Stimulated activated CD4-positive, alpha-beta T cell treated with anti-CD3 and anti-CD28 coated beads, Interleukin-4, amount 100 ng/mL, for 24 hours (primary cell): ENCODE measurements at regions not wholly inside any gene's neighbourhood (a gene's known extent, or its start where the extent isn't known, plus 50 kb on each side); places are given as distances from the start of the nearest gene placed in this dataset.
"Not testable (repeated sequence)": the region's sequence is repeated elsewhere in the genome, so short reads cannot be mapped to it uniquely, and the experiment has no call there.

Experiments used
- DNase-seq: peaks from one replicate; pipeline ENCODE4 v3.0.0-alpha.2; 2020

DNA sequence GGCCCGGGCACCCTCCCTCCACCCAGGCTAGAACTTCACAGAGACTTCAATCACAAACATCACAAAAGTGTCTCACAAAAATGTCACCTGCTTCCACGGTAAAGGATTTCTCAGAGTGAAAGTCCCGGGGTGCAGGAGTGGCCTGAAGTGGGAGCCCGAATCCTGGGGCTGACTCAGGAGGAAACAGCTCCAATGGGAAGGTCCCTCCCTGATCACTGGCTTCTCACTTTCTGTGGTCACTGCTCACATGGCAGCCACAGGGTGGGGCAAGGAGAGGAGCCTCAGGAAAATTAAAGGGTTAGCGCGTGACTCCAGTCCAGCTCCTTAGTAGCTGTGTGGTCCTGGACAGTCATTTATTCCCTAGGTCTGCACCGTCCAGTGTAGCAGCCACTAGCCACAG is 564.5 kb upstream of the B3GAT1 start:
- DNase-seq: no peak

- DNase-seq: no peak
These were observed 563.9 kb upstream of the B3GAT1 start for GRCh38 chr11:134975866-134976376.

GRCh38 chr11:134973801-134974200 is 561.8 kb upstream of the B3GAT1 start:
- no peak for DNase-seq

DNA sequence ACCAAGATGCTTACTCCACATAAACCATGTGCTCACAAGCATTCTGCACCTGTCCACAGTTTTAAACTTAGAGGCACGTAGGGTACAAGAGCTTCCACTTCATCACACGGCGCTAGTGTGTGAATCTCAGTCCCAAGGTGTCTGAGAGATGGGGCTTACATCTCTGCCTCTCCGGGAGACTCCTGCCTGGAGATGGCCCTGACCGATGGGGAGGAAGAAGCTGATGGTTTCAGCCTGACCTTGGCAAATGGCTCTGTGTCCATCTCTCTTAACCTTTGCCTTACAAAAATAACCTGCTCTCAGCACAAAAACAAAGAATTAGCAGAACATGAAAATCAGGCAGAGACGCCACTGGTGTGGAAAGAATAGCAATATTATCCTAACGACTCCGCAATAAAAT is 559.3 kb upstream of the B3GAT1 start:
- no peak for DNase-seq

GRCh38 chr11:134967746-134968145 is 555.7 kb upstream of the B3GAT1 start:
- DNase-seq: no peak

- not testable (repeated sequence) for DNase-seq
These were observed 549.3 kb upstream of the B3GAT1 start for GRCh38 chr11:134961386-134961785.

GRCh38 chr11:134958870-134959269 is 546.8 kb upstream of the B3GAT1 start:
- DNase-seq: no peak

GRCh38 chr11:134958336-134958640 is 546.2 kb upstream of the B3GAT1 start:
- DNase-seq: no peak

- DNase-seq: no peak
These were observed 545.7 kb upstream of the B3GAT1 start for GRCh38 chr11:134957540-134958335.

GRCh38 chr11:134956450-134957210 is 544.6 kb upstream of the B3GAT1 start:
- no peak for DNase-seq

GRCh38 chr11:134955970-134956369 is 543.9 kb upstream of the B3GAT1 start:
- DNase-seq: not testable (repeated sequence)

DNA sequence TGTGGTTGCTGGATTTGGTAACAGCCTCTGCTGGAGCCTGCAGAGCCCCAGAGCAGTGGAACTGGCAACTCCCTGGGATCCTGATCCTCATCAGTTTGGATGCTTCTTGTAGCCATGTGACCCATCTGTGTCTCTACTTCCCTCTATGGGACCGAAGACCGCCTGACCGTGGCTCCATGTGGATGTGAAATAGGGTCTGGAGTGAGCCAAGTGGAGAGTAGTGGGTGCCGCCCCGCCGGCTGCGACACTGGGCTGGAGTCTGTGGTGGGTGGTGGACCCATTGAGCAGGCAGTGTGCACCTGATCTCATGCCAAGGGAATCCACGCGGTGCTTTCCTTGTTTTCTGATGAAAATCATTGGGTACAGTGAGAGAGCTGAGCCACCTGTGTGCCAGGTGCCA is 543.2 kb upstream of the B3GAT1 start:
- DNase-seq: no peak

DNA sequence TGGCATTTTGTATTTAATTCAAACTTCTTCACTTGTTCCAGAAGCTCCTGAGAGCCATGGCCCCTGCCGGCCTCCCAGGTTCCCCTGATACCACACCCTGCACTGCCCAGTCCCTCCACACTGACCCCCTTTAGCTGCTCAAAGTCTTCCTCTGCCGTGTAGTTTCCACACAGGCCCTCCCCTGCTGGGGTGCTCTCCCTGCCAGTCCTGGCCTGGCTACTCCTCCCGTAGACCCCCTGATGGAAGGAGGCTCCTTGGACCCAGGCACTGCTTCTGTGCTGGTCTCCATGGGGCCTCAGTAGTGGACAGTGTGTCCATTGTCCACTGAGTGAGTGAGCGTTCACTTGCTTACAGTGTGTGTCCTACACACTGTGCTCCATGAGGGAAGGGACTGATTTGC is 542.4 kb upstream of the B3GAT1 start:
- not testable (repeated sequence) for DNase-seq

GRCh38 chr11:134953417-134953970 is 541.5 kb upstream of the B3GAT1 start:
- not testable (repeated sequence) for DNase-seq

- DNase-seq: no peak
These were observed 539.3 kb upstream of the B3GAT1 start for GRCh38 chr11:134951305-134951700.

- DNase-seq: no peak
These were observed 538.8 kb upstream of the B3GAT1 start for GRCh38 chr11:134950692-134951304.

DNA sequence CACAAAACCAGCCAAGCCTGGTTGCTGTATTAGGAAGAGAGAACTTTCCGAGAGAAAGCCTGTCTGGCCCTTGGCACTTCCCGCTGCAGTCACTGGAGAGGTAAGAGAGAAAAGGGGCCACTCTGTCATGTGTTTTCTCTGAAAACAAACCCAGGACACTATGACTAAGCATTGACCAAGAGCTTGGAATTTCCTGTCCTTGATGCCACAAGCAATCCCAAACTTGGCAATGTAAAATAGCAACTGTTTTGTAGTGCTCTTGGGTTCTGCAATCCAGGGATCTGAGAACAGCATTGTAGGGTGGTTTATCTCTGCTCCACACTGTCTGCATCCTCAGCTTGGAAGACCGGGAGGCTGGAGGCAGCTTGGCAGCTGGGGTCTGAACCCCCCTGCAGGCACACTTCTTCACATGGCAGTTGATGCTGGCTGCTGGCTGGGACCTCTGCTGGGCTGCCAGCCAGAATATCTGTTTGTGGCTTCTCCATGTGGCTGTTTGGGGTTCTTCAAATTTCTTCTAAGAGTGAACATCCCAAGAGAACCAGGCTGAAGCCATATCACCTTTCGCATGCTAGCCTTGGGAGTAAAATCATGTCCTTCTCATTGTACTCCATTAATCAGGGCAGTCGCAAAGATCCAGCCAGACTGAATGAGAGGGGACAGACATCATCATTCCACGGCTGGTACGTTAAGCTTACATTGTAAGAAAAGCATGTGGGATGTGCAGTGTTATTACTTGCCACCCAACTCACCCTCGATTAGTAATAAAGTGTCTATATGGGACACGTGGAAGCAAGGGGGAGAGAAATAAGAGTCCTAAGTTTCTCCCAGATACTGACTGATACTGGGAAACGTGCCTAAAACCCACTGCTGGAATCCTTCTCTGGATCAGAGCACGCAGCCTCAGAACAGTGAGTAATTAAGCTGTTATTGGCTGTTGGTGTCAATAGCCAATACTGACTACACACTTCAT is 537.4 kb upstream of the B3GAT1 start:
- DNase-seq: no peak

DNA sequence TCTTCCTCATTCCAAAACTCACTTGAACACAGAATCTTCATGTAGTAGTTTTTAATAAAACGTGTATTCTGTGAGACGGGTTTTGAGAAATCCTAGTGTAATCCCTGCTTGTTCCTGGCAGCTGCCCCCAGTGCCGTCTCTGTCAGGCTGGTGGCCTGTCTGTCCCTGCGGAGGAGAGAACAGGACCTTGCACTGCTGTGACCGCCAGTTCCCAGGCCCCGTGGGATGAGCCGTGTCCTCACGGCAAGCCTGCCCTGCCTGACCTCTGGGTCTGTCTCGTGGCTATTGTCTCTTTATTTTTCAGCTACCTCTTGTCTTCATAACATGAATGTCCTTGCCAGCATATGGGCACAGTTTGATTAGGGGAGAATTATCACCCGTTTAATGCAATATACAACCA is 535.5 kb upstream of the B3GAT1 start:
- no peak for DNase-seq

- no peak for DNase-seq
These were observed 534.0 kb upstream of the B3GAT1 start for GRCh38 chr11:134945993-134946392.

GRCh38 chr11:134944986-134945385 is 532.9 kb upstream of the B3GAT1 start:
- no peak for DNase-seq

GRCh38 chr11:134944131-134944530 is 532.1 kb upstream of the B3GAT1 start:
- no peak for DNase-seq

DNA sequence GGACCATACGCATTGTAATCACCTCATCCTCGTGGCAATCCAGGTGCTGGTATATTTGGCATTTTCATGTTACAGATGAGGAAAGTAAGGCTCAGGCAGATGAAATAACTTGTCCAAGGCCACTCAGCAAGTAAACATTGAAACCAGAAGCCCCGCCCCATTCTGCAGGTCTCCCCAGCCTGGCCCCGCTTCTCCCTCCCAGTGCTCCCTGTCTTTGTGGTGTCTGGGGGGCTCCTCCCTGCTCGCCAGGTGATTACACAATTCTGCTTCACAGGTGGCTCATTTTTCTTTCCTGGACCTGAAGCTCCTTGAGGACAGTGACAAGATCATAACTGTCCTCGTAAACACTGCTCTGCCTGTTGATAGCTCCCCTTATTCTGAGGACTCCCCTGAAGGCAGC is 531.5 kb upstream of the B3GAT1 start:
- DNase-seq: no peak
